ENCODE measurements at regions not wholly inside any gene's neighbourhood (a gene's known extent, or its start where the extent isn't known, plus 50 kb on each side); places are given as distances from the start of the nearest gene placed in this dataset.

GRCh38 chr10:21265622-21266021 lies 259.9 kb downstream of the SKIDA1 start:
- WGBS (ENCODE audit: insufficient coverage): 100% methylated on average over 1 of the region's 3 CpGs
- no peaks in the 10 kb centered on the region for H3K4me1 ChIP-seq (ENCODE audit: control insufficient read depth, insufficient read depth, low read length)
- H3K9me3 ChIP-seq (replicated peaks; ENCODE audit: control insufficient read depth, low read depth, low read length): no peaks in the 10 kb centered on the region
- no peak overlapping the region for H3K4me3 ChIP-seq (ENCODE audit: low read length)
- DNase-seq: no peak
- H3K36me3 ChIP-seq (ENCODE audit: control insufficient read depth, insufficient read depth, low read length): no peaks in the 10 kb centered on the region
- H3K27me3 ChIP-seq (ENCODE audit: control insufficient read depth, insufficient read depth, low read length): no peaks in the 10 kb centered on the region
- H3K27ac ChIP-seq (ENCODE audit: low read length): no peak overlapping the region

GRCh38 chr10:21264271-21264670 lies 261.2 kb downstream of the SKIDA1 start:
- Histone ChIP-seq H3K27ac (ENCODE audit: low read length) (no peak overlapping the region), H3K27me3 (ENCODE audit: control insufficient read depth, insufficient read depth, low read length) (no peaks in the 10 kb centered on the region), H3K36me3 (ENCODE audit: control insufficient read depth, insufficient read depth, low read length) (no peaks in the 10 kb centered on the region), H3K4me3 (ENCODE audit: low read length) (no peak overlapping the region), H3K4me1 (ENCODE audit: control insufficient read depth, insufficient read depth, low read length) (no peaks in the 10 kb centered on the region), H3K9me3 (replicated peaks; ENCODE audit: control insufficient read depth, low read depth, low read length) (no peaks in the 10 kb centered on the region)
- 86% methylated on average over 1 of the region's 2 CpGs for WGBS (ENCODE audit: insufficient coverage)
- DNase-seq: no peak

GRCh38 chr10:21263839-21264238 lies 261.6 kb downstream of the SKIDA1 start:
- no peaks in the 10 kb centered on the region for H3K9me3 ChIP-seq (replicated peaks; ENCODE audit: control insufficient read depth, low read depth, low read length)
- no peak for DNase-seq
- H3K4me3 ChIP-seq (ENCODE audit: low read length): no peak overlapping the region
- H3K36me3 ChIP-seq (ENCODE audit: control insufficient read depth, insufficient read depth, low read length): no peaks in the 10 kb centered on the region
- no peak overlapping the region for H3K27ac ChIP-seq (ENCODE audit: low read length)
- WGBS (ENCODE audit: insufficient coverage): 86% methylated on average over 1 of the region's 3 CpGs
- no peaks in the 10 kb centered on the region for H3K27me3 ChIP-seq (ENCODE audit: control insufficient read depth, insufficient read depth, low read length)
- no peaks in the 10 kb centered on the region for H3K4me1 ChIP-seq (ENCODE audit: control insufficient read depth, insufficient read depth, low read length)

GRCh38 chr10:21263263-21263803 lies 262.1 kb downstream of the SKIDA1 start:
- no peak overlapping the region for H3K4me3 ChIP-seq (ENCODE audit: low read length)

GRCh38 chr10:21261842-21262294 lies 263.6 kb downstream of the SKIDA1 start:
- WGBS (ENCODE audit: insufficient coverage): 86% methylated on average over 15 of the region's 15 CpGs
- Histone ChIP-seq H3K4me3 (ENCODE audit: low read length) (no peak overlapping the region), H3K9me3 (replicated peaks; ENCODE audit: control insufficient read depth, low read depth, low read length) (no peaks in the 10 kb centered on the region), H3K27me3 (ENCODE audit: control insufficient read depth, insufficient read depth, low read length) (no peaks in the 10 kb centered on the region), H3K27ac (ENCODE audit: low read length) (no peak overlapping the region), H3K4me1 (ENCODE audit: control insufficient read depth, insufficient read depth, low read length) (no peaks in the 10 kb centered on the region), H3K36me3 (ENCODE audit: control insufficient read depth, insufficient read depth, low read length) (no peaks in the 10 kb centered on the region)
- DNase-seq: no peak

More at GRCh38 chr10:21263263-21263803, 262.1 kb downstream of the SKIDA1 start:
- no peak overlapping the region for H3K27ac ChIP-seq (ENCODE audit: low read length)
- WGBS (ENCODE audit: insufficient coverage): 90% methylated on average over 7 of the region's 12 CpGs
- H3K4me1 ChIP-seq (ENCODE audit: control insufficient read depth, insufficient read depth, low read length): no peaks in the 10 kb centered on the region
- no peaks in the 10 kb centered on the region for H3K36me3 ChIP-seq (ENCODE audit: control insufficient read depth, insufficient read depth, low read length)
- no peaks in the 10 kb centered on the region for H3K9me3 ChIP-seq (replicated peaks; ENCODE audit: control insufficient read depth, low read depth, low read length)
- no peak for DNase-seq
- no peaks in the 10 kb centered on the region for H3K27me3 ChIP-seq (ENCODE audit: control insufficient read depth, insufficient read depth, low read length)

GRCh38 chr10:21260506-21261149 lies 264.9 kb downstream of the SKIDA1 start:
- Histone ChIP-seq H3K9me3 (replicated peaks; ENCODE audit: control insufficient read depth, low read depth, low read length) (no peaks in the 10 kb centered on the region), H3K36me3 (ENCODE audit: control insufficient read depth, insufficient read depth, low read length) (no peaks in the 10 kb centered on the region), H3K27me3 (ENCODE audit: control insufficient read depth, insufficient read depth, low read length) (no peaks in the 10 kb centered on the region), H3K4me3 (ENCODE audit: low read length) (no peak overlapping the region), H3K4me1 (ENCODE audit: control insufficient read depth, insufficient read depth, low read length) (no peaks in the 10 kb centered on the region), H3K27ac (ENCODE audit: low read length) (peak overlapping the region; percentile 9)
- DNase-seq: peak; percentile 53
- WGBS (ENCODE audit: insufficient coverage): 44% methylated on average over 7 of the region's 11 CpGs

GRCh38 chr10:21260066-21260465 lies 265.4 kb downstream of the SKIDA1 start:
- Histone ChIP-seq H3K4me1 (ENCODE audit: control insufficient read depth, insufficient read depth, low read length) (no peaks in the 10 kb centered on the region), H3K36me3 (ENCODE audit: control insufficient read depth, insufficient read depth, low read length) (no peaks in the 10 kb centered on the region), H3K4me3 (ENCODE audit: low read length) (no peak overlapping the region), H3K27me3 (ENCODE audit: control insufficient read depth, insufficient read depth, low read length) (no peaks in the 10 kb centered on the region), H3K27ac (ENCODE audit: low read length) (no peak overlapping the region), H3K9me3 (replicated peaks; ENCODE audit: control insufficient read depth, low read depth, low read length) (no peaks in the 10 kb centered on the region)
- WGBS (ENCODE audit: insufficient coverage): 52% methylated on average over 4 of the region's 6 CpGs
- DNase-seq: peak; percentile 80

- Histone ChIP-seq H3K9me3 (replicated peaks; ENCODE audit: control insufficient read depth, low read depth, low read length) (no peaks in the 10 kb centered on the region), H3K36me3 (ENCODE audit: control insufficient read depth, insufficient read depth, low read length) (no peaks in the 10 kb centered on the region), H3K4me3 (ENCODE audit: low read length) (no peak overlapping the region), H3K4me1 (ENCODE audit: control insufficient read depth, insufficient read depth, low read length) (no peaks in the 10 kb centered on the region), H3K27ac (ENCODE audit: low read length) (no peak overlapping the region), H3K27me3 (ENCODE audit: control insufficient read depth, insufficient read depth, low read length) (no peaks in the 10 kb centered on the region)
- no peak for DNase-seq
- no CpG with 5 or more reads among the region's 2 CpGs for WGBS (ENCODE audit: insufficient coverage)
These were observed 267.6 kb downstream of the SKIDA1 start for GRCh38 chr10:21257919-21258318.

- 80% methylated on average over 1 of the region's 2 CpGs for WGBS (ENCODE audit: insufficient coverage)
- no peak overlapping the region for H3K27ac ChIP-seq (ENCODE audit: low read length)
- H3K27me3 ChIP-seq (ENCODE audit: control insufficient read depth, insufficient read depth, low read length): no peaks in the 10 kb centered on the region
- no peak overlapping the region for H3K4me3 ChIP-seq (ENCODE audit: low read length)
- DNase-seq: no peak
- no peaks in the 10 kb centered on the region for H3K9me3 ChIP-seq (replicated peaks; ENCODE audit: control insufficient read depth, low read depth, low read length)
- no peaks in the 10 kb centered on the region for H3K36me3 ChIP-seq (ENCODE audit: control insufficient read depth, insufficient read depth, low read length)
- no peaks in the 10 kb centered on the region for H3K4me1 ChIP-seq (ENCODE audit: control insufficient read depth, insufficient read depth, low read length)
These were observed 268.3 kb downstream of the SKIDA1 start for GRCh38 chr10:21257191-21257590.

- WGBS (ENCODE audit: insufficient coverage): no CpG with 5 or more reads among the region's 1 CpG
- no peaks in the 10 kb centered on the region for H3K27me3 ChIP-seq (ENCODE audit: control insufficient read depth, insufficient read depth, low read length)
- H3K36me3 ChIP-seq (ENCODE audit: control insufficient read depth, insufficient read depth, low read length): no peaks in the 10 kb centered on the region
- H3K4me1 ChIP-seq (ENCODE audit: control insufficient read depth, insufficient read depth, low read length): no peaks in the 10 kb centered on the region
- no peak overlapping the region for H3K27ac ChIP-seq (ENCODE audit: low read length)
- H3K4me3 ChIP-seq (ENCODE audit: low read length): no peak overlapping the region
- no peak for DNase-seq
- H3K9me3 ChIP-seq (replicated peaks; ENCODE audit: control insufficient read depth, low read depth, low read length): no peaks in the 10 kb centered on the region
These were observed 276.0 kb downstream of the SKIDA1 start for GRCh38 chr10:21249435-21249834.
